GM18511 (cell line): ENCODE measurements at regions not wholly inside any gene's neighbourhood (a gene's known extent, or its start where the extent isn't known, plus 50 kb on each side); places are given as distances from the start of the nearest gene placed in this dataset.

ENCODE experiments used
- ATAC-seq: cut with Tn5 transposase; IDR thresholded peaks from one replicate; pipeline ENCODE4 v1.9.1; 2021; ENCODE audit warnings: mild to moderate bottlenecking, moderate library complexity; ENCODE audit not compliant: unreplicated experiment

GRCh38 chr9:13990994-13991393 is 322.9 kb downstream of the NFIB start:
- ATAC-seq, result no peak

GRCh38 chr9:13990331-13990730 is 323.6 kb downstream of the NFIB start:
- ATAC-seq, result no peak

DNA sequence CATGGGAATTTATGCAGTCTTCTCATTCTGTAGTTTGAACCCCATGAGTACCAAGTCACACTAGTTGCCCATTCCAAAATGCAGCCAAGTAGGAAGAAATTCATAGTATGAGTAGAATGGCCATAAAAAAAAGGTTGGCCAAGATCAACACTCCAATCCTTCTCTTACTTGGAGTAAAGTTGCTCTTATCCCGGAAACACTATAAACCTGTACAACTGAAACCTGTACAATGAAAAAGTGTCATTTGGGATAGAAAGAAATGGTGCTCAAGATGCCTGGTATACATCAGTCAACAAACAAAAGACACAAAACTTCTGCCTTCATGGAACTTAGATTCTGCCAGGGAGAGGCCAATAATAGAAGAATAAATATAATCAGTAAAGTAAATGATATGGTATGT is 325.0 kb downstream of the NFIB start:
- ATAC-seq, result no peak

DNA sequence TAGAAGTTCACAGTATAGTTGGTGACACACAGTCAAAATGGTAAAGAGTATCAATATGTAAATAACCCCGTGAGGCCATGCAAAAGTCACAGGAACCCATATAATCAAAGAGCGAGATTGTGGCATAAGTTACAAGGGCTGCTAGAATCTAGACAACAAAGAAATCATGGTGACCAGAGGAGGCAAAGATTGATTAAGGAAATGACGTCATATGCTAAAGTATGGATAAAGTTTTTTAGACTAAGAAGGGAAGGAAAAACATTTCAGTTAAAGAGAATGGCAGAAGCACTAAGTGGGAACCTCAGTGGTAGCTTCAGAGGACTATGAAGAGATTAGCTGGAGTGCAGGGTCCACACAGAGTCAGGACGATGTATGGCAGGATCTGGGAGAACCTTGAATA is 330.3 kb downstream of the NFIB start:
- no peak for ATAC-seq

DNA sequence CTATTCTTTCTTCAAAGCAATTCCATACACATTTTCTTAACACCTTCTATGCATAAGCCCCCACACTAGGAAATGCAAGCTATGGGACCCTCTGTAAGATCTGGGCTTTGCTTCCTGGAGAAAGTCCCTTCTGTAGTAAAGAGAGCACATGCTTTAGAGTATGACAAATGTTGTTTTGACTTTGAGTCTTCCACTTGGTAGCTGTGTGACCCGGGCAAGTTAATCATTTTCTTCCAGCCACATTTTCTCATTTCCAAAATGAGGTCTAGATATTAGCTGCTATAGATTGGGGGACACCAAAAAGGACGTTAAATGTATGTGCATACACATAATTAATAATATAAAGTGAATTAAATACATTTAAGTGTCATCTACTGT is 334.0 kb downstream of the NFIB start:
- no peak for ATAC-seq

DNA sequence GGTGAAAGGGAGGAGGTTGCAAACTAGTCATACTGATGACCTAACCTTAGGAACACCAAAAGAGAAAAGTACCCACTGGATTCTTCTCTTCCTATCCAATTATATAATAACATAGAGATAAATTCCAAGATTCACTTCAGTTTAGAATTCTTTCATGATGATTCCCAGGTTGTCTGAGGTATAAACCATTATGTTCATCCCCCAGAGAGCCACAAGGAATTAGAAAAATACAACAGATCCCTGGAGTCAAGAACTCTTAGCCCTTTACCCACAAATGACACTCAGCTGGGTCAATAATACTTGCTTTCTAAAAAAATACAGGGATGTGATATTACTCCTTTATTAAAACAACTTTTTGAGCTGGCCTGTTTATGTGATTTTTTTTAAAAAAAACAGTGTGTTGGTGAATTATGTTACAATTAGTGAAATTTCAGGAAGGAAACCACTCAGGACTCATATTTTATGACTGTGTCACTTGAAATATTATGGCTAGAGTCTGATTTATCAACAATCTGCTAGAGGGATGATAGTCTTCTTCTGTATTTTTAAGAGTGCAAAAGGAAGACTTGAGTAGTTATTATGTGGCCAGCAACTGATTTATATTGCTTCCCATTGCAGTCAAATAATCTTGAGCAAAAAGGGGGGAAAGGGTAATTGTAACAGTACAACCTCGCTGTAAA is 338.2 kb downstream of the NFIB start:
- no peak for ATAC-seq

DNA sequence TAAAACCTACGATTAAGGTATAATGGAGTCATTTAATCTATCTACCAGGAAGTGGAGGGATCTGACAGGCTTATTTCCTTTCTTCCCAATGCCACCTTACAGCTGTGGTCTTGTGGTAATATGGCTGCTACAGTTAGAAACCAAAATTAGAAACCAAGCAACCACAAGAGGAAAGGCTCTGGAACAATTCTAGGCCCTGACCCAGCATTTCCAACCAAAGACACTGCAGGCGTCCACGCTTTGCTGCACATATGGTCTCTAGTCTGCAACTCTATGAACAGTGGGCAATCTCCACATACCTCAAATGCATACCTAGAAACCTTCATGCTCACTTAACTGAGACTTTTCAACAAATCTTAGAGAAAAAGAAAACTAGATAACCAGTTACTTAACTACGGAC is 339.1 kb downstream of the NFIB start:
- no peak for ATAC-seq

DNA sequence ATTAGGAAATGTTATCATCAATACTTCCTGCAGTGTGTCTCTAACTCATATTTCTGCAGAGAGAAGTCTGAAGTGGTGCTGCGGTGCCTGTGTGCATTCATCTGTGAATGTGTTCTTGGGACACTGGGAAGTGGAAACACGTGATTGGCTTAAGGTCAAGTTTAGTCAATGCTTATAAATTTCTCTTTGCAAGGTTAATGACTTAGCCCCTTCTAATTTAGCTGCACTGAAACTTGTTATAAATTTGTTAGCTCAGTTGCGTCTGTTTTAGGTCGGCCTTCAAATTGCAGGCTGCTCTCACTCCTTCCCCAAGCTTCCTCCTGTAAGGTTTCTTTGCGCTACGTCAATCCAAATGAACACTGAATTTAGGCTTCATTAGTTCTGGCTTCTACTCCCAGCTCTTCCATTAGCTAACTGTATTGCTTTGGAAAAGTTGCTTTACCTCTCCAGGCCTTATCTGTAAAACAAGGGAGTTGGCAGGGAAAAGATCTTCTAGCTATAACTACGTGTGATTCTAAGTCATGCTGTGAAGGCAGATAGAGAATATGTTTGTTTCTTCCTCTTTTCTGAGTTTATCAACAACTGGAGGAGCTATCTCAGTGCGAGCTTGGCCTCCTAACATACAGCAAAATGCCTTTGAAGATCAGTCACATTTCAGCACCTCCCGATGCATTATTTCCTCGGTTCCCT is 341.8 kb downstream of the NFIB start:
- no peak for ATAC-seq

- no peak for ATAC-seq
These were observed 342.5 kb downstream of the NFIB start for GRCh38 chr9:13971415-13971814.

DNA sequence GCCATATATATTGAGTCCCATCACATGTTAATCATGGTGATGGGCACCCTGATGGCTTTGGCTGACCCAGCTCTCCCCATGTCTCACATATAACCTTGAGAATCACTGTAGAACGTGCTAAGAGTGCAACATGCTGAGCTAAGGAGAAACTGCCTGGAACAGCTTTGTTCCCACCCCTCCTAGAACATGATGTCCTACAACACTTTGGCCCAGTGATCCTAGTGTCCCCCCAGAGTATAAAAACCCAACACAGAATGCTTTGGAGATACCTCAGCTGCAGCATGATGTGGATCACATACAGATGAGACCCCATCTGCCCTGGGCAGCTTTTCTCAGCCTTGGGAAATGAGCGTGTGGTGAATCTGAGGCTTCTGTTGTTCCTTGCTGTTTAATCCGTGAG is 343.5 kb downstream of the NFIB start:
- ATAC-seq, result no peak

DNA sequence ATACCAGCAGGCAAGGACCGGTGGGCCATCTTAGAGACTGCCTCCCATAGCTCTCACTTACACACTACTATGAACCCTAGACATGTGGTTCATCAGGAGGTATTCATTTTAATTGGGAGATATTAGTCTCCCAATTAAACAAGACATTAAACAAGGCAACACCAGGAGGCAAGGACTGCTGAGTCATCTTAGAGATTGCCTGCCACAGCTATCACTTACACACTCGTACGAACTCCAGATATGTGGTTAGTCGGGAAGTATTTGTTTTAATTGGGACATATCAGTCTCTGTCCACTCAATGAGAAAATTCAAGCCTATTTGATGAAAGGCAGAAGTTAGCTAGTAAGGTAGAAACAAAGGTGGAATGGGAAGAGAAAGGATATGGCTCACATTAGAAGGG is 343.9 kb downstream of the NFIB start:
- ATAC-seq, result no peak

DNA sequence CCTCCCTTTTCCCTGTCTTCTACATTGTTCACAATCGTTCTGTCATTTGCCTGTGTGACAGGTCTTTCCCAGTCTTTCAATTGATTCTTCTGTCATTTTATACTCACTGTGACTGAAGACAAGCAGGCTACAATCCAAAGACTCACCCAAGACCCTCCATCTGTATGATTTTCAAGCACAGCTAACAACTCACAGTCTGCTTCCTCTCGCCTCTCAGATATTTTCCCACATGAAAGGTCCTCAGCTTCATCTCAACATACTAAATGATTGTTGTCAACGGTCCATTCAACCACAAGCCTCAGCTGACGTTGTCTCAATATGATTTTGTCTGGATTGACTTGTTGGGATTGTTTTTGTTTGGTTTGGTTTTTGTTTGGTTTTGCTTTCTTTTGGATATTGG is 346.5 kb downstream of the NFIB start:
- ATAC-seq, result no peak

- ATAC-seq, result no peak
These were observed 346.9 kb downstream of the NFIB start for GRCh38 chr9:13967011-13967410.

- no peak for ATAC-seq
These were observed 350.8 kb downstream of the NFIB start for GRCh38 chr9:13963005-13963653.

- ATAC-seq, result no peak
These were observed 351.9 kb downstream of the NFIB start for GRCh38 chr9:13962006-13962405.

DNA sequence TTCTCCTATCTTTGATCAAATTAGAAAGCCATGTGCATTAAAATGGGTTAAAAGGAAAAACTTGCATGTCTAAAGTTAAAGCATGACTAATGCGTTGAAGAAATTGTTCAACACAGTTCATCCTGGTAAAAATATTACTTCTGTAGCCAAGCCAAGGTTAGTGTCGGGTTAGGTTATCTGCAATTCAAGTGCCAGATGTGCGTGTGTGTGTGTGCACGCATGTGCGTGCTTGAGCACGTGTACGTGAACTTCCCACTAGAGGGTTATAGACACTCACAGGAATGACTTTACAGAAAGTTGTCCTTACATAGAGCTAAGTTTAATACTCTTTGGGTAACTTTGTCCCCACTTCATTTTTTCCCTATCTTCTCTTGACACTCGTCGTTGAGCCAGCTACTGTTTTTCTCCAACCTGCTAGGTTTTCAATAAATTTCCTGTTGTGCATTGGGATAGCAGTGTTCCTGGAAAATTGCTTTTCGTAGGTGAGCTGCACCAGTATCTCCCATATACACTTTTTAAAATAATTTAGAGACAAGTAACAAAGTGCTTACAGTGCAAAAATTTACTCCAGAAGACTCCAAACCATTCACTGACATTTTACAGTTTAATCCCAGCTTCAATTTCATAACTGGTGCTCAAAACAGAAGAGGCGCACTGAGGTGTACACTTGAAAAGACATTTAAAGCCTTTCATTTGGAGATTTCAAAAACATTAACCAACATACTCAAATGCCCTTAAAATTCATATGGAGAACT is 353.8 kb downstream of the NFIB start:
- no peak for ATAC-seq

DNA sequence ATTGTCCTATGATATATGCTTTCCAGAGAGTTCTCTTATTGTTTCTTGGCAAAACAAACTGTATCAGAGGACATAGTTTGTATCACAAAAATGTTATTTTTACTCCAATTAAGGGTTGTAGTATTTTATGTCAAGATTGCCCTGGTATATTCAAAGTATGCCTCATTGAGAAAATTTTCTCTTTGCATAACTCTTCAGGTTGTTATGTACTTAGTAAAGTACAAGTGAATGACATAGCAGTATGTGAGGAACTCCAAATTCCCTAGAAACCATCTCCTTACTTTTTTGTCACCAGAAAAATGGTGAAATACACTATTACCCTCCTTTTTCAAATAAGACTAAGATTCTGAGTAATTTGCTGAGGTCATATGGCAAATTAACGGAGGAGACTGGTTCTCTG is 355.3 kb downstream of the NFIB start:
- no peak for ATAC-seq

DNA sequence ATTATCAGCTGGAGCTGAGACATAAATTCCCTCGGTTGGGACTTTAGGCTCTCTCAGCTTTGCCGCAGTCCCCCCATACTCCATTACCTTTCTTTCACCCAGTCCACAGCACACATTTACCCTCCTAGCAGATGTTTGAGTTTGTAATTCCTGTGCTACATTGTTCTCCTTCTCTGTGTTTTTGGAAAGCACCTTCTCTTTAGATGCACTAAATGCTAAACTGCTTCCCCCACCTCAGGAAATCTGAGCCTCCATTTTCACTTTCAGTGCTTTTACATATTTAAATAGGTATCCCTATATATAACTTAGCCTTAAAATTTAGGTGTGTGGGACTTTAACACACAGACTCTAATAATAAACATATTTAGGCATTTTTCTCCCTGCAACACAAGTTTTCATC is 356.9 kb downstream of the NFIB start:
- ATAC-seq, result peak; percentile 49

DNA sequence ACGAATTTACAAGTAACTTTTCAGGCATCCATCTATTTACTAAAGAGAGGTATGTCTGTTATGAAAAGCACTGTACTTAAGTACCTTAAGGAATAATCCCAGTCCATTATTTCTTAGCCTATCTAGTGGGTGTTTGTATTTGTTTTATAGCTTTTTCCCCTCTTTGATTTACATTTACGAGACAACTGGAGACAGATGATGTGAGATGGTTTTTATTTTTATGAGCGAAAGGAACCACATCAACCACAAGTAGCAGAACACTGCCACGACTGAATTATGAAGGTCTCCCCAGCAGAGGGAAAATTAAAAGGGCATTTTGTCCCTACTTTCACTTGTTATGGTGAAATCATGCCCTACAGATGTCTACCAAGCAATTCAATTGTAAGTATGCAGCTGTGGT is 357.8 kb downstream of the NFIB start:
- no peak for ATAC-seq

DNA sequence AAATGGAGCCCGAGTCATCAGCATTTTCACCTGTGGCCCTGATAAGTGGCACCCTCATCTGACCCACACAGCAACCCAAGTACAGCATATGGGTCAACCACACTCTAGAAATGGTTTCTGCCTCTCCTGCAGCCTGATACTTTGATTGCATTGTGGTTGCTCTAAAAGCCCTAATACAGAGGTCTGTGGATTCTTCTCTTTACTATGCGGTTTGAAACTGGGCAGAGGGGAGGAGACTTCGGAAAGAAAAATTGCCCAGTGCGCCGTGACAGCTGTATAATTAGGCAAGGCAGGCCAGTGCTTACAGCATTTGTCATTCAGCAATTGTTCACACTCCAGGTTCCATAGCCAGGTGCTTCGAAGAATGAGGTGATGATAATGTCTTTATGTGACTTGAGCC is 361.0 kb downstream of the NFIB start:
- no peak for ATAC-seq

DNA sequence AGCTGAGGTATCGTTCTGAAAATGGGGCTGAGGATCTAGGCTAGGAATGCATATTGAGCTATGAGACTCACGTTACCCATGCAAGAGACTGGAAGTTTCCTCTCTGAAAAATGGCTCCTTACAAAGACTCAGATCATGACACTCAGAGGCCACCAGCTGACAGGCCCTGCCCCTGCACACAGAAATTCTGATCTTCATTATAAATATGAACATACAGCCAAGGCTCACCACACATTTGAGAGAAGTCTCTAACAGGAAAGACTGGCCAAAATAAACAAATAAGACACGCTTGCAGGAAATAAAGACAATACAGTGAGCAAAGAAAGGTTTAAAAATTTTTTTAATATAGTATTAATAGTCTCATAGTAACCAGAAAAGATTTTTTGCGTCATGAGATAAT is 365.9 kb downstream of the NFIB start:
- no peak for ATAC-seq

DNA sequence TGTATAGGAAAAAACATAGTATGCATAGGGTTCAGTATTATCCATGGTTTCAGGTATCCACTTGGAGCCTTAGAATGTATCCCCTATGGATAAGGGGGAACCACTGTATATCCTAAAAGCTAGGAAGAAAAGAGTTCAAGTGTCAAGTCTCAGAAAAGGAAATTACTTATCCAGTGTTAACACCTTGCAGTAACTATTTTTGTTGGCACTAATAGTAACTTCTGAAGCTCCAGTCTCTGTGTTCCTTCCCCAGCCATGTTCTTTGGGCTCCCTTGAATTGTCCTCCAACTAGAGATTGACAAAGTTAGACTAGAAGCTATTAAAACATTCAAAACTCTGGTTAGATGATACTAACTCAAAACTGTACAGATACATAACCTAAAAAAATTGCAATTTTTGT is 370.8 kb downstream of the NFIB start:
- ATAC-seq, result no peak
